Neural cell (in vitro differentiated cells): ENCODE measurements at regions not wholly inside any gene's neighbourhood (a gene's known extent, or its start where the extent isn't known, plus 50 kb on each side); places are given as distances from the start of the nearest gene placed in this dataset.
"Not testable (repeated sequence)": the region's sequence is repeated elsewhere in the genome, so short reads cannot be mapped to it uniquely, and the experiment has no call there.

Experiments used
- EP300 ChIP-seq: fragments of 450-650 bp; conservative IDR thresholded peaks from 2 replicates; pipeline ENCODE4 v1.6.1; 2014; ENCODE audit warnings: antibody characterized with exemption, mild to moderate bottlenecking, moderate library complexity; ENCODE audit not compliant: poor library complexity, severe bottlenecking
- POLR2AphosphoS5 ChIP-seq: IDR thresholded peaks from 2 replicates; pipeline ENCODE4 v1.6.1; 2012
- RAD21 ChIP-seq: fragments of 450-650 bp; conservative IDR thresholded peaks from 2 replicates; pipeline ENCODE4 v1.6.1; 2014; ENCODE audit warnings: antibody characterized with exemption, mild to moderate bottlenecking, moderate library complexity
- TAF1 ChIP-seq: IDR thresholded peaks from 2 replicates; pipeline ENCODE4 v1.6.1; 2012; ENCODE audit warnings: low read depth
- TF ChIP-seq, protein P1 (sequence below): fragments of 450-650 bp; IDR thresholded peaks from 2 replicates; pipeline ENCODE4 v1.5.1; 2014; ENCODE audit warnings: antibody characterized with exemption, mild to moderate bottlenecking, moderate library complexity; ENCODE audit not compliant: poor library complexity, severe bottlenecking
- TF ChIP-seq, protein P2 (sequence below): IDR thresholded peaks from 2 replicates; pipeline ENCODE4 v1.6.1; 2012; ENCODE audit warnings: borderline replicate concordance

DNA sequence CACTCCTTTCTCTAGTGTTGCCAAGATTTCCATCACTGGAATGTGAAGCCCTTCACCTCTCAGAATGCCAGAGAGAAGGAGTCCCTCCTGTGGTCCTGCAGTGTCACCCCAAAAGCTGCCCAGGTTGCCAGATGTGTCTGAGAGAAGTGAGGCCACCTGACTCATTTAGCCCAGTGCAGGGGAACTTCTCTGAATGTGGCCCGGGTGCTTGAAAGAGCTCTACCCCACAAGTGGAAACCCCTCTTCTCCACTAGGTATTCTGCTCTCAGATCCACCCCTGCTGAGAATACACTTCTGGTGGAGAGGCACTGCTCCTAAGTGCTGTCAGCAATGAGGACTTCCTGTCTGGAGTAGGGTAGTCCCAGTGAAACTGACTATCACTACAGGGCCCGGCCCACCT is 334.8 kb downstream of the ANAPC1 start:
- not testable (repeated sequence) for TF ChIP-seq POLR2AphosphoS5, EP300, TAF1, RAD21
- TF ChIP-seq, protein P1, sequence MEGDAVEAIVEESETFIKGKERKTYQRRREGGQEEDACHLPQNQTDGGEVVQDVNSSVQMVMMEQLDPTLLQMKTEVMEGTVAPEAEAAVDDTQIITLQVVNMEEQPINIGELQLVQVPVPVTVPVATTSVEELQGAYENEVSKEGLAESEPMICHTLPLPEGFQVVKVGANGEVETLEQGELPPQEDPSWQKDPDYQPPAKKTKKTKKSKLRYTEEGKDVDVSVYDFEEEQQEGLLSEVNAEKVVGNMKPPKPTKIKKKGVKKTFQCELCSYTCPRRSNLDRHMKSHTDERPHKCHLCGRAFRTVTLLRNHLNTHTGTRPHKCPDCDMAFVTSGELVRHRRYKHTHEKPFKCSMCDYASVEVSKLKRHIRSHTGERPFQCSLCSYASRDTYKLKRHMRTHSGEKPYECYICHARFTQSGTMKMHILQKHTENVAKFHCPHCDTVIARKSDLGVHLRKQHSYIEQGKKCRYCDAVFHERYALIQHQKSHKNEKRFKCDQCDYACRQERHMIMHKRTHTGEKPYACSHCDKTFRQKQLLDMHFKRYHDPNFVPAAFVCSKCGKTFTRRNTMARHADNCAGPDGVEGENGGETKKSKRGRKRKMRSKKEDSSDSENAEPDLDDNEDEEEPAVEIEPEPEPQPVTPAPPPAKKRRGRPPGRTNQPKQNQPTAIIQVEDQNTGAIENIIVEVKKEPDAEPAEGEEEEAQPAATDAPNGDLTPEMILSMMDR = not testable (repeated sequence)
- TF ChIP-seq, protein P2, sequence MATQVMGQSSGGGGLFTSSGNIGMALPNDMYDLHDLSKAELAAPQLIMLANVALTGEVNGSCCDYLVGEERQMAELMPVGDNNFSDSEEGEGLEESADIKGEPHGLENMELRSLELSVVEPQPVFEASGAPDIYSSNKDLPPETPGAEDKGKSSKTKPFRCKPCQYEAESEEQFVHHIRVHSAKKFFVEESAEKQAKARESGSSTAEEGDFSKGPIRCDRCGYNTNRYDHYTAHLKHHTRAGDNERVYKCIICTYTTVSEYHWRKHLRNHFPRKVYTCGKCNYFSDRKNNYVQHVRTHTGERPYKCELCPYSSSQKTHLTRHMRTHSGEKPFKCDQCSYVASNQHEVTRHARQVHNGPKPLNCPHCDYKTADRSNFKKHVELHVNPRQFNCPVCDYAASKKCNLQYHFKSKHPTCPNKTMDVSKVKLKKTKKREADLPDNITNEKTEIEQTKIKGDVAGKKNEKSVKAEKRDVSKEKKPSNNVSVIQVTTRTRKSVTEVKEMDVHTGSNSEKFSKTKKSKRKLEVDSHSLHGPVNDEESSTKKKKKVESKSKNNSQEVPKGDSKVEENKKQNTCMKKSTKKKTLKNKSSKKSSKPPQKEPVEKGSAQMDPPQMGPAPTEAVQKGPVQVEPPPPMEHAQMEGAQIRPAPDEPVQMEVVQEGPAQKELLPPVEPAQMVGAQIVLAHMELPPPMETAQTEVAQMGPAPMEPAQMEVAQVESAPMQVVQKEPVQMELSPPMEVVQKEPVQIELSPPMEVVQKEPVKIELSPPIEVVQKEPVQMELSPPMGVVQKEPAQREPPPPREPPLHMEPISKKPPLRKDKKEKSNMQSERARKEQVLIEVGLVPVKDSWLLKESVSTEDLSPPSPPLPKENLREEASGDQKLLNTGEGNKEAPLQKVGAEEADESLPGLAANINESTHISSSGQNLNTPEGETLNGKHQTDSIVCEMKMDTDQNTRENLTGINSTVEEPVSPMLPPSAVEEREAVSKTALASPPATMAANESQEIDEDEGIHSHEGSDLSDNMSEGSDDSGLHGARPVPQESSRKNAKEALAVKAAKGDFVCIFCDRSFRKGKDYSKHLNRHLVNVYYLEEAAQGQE = not testable (repeated sequence)
